Hepatocyte (in vitro differentiated cells): ENCODE measurements at regions not wholly inside any gene's neighbourhood (a gene's known extent, or its start where the extent isn't known, plus 50 kb on each side); places are given as distances from the start of the nearest gene placed in this dataset.

Source experiments
- EZH2 ChIP-seq: fragments of 200-600 bp; sonication (generic); IDR thresholded peaks from 2 replicates; pipeline ENCODE4 v1.6.1; 2016; ENCODE audit warnings: antibody characterized with exemption, mild to moderate bottlenecking, borderline replicate concordance
- EZH2phosphoT487 ChIP-seq: fragments of 200-600 bp; sonication (generic); IDR thresholded peaks from one replicate; pipeline ENCODE4 v1.6.1; 2018; ENCODE audit warnings: antibody characterized with exemption, mild to moderate bottlenecking, low read depth, moderate library complexity; ENCODE audit not compliant: unreplicated experiment, severe bottlenecking
- TF ChIP-seq, protein P1 (sequence below): fragments of 200-600 bp; sonication (generic); IDR thresholded peaks from 2 replicates; pipeline ENCODE4 v1.5.1; 2016; ENCODE audit warnings: antibody characterized with exemption, mild to moderate bottlenecking; ENCODE audit not compliant: poor library complexity

DNA sequence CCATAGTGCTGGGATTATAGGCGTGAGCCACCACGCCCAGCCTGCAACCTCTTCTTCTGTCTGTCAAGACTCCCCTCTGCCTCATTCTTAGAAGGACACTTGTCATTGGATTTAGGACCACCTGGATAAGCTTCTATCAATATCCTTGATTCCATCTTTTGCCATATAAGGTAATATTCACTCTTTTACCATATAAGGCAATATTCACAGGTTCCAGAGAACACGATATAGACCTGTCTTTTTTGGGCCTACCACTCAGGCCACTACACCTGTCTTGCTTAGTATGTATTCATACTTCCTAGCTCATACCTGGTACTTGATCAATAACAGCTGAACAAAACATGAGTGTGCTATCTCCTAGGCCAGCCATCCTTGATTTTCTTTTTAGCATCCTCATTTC is 149.2 kb upstream of the TOX3 start:
- TF ChIP-seq EZH2 (no peak), EZH2phosphoT487 (no peak)
- TF ChIP-seq, protein P1, sequence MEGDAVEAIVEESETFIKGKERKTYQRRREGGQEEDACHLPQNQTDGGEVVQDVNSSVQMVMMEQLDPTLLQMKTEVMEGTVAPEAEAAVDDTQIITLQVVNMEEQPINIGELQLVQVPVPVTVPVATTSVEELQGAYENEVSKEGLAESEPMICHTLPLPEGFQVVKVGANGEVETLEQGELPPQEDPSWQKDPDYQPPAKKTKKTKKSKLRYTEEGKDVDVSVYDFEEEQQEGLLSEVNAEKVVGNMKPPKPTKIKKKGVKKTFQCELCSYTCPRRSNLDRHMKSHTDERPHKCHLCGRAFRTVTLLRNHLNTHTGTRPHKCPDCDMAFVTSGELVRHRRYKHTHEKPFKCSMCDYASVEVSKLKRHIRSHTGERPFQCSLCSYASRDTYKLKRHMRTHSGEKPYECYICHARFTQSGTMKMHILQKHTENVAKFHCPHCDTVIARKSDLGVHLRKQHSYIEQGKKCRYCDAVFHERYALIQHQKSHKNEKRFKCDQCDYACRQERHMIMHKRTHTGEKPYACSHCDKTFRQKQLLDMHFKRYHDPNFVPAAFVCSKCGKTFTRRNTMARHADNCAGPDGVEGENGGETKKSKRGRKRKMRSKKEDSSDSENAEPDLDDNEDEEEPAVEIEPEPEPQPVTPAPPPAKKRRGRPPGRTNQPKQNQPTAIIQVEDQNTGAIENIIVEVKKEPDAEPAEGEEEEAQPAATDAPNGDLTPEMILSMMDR: no peak
